Stimulated activated CD4-positive, alpha-beta T cell treated with anti-CD3 and anti-CD28 coated beads, Interleukin-4, amount 100 ng/mL, for 1 hour (primary cell): ENCODE measurements at regions not wholly inside any gene's neighbourhood (a gene's known extent, or its start where the extent isn't known, plus 50 kb on each side); places are given as distances from the start of the nearest gene placed in this dataset.
"Not testable (repeated sequence)": the region's sequence is repeated elsewhere in the genome, so short reads cannot be mapped to it uniquely, and the experiment has no call there.

ENCODE experiments used
- DNase-seq: peaks from one replicate; pipeline ENCODE4 v3.0.0-alpha.2; 2020

- not testable (repeated sequence) for DNase-seq
Measured at GRCh38 chr2:128679680-128680079, 361.0 kb upstream of the HS6ST1 start.

- no peak for DNase-seq
Measured at GRCh38 chr2:128681507-128681906, 362.8 kb upstream of the HS6ST1 start.

GRCh38 chr2:128682266-128682665 is 363.6 kb upstream of the HS6ST1 start:
- DNase-seq, result no peak

GRCh38 chr2:128682729-128683284 is 364.1 kb upstream of the HS6ST1 start:
- no peak for DNase-seq

GRCh38 chr2:128684523-128684922 is 365.9 kb upstream of the HS6ST1 start:
- no peak for DNase-seq

- no peak for DNase-seq
Measured at GRCh38 chr2:128685841-128686496, 367.3 kb upstream of the HS6ST1 start.

GRCh38 chr2:128686497-128686859 is 367.8 kb upstream of the HS6ST1 start:
- DNase-seq, result no peak

GRCh38 chr2:128686881-128687555 is 368.4 kb upstream of the HS6ST1 start:
- DNase-seq, result no peak

- no peak for DNase-seq
Measured at GRCh38 chr2:128687565-128687964, 368.9 kb upstream of the HS6ST1 start.

GRCh38 chr2:128689971-128690370 is 371.3 kb upstream of the HS6ST1 start:
- DNase-seq, result no peak

GRCh38 chr2:128690431-128690830 is 371.8 kb upstream of the HS6ST1 start:
- no peak for DNase-seq

- no peak for DNase-seq
Measured at GRCh38 chr2:128690869-128691268, 372.2 kb upstream of the HS6ST1 start.

- no peak for DNase-seq
Measured at GRCh38 chr2:128691526-128691925, 372.9 kb upstream of the HS6ST1 start.

GRCh38 chr2:128692895-128693742 is 374.5 kb upstream of the HS6ST1 start:
- no peak for DNase-seq

GRCh38 chr2:128693743-128694029 is 375.0 kb upstream of the HS6ST1 start:
- no peak for DNase-seq

- no peak for DNase-seq
Measured at GRCh38 chr2:128695646-128696220, 377.1 kb upstream of the HS6ST1 start.

- no peak for DNase-seq
Measured at GRCh38 chr2:128696421-128696820, 377.8 kb upstream of the HS6ST1 start.

- DNase-seq, result no peak
Measured at GRCh38 chr2:128701418-128701817, 382.8 kb upstream of the HS6ST1 start.

- DNase-seq, result no peak
Measured at GRCh38 chr2:128702616-128703015, 383.9 kb upstream of the HS6ST1 start.

- DNase-seq, result no peak
Measured at GRCh38 chr2:128708106-128708816, 389.6 kb upstream of the HS6ST1 start.

GRCh38 chr2:128710242-128710641 is 391.6 kb upstream of the HS6ST1 start:
- DNase-seq, result no peak

GRCh38 chr2:128710729-128711128 is 392.1 kb upstream of the HS6ST1 start:
- DNase-seq, result no peak

- DNase-seq, result no peak
Measured at GRCh38 chr2:128714285-128714684, 395.6 kb upstream of the HS6ST1 start.
